HCT116 (cell line): ENCODE measurements at regions not wholly inside any gene's neighbourhood (a gene's known extent, or its start where the extent isn't known, plus 50 kb on each side); places are given as distances from the start of the nearest gene placed in this dataset.

Experiments used
- ATAC-seq: fragments of 200-7000 bp; cut with Tn5 transposase; 2 replicates; pipeline ENCODE4 v1.9.1; 2020; ENCODE audit warnings: mild to moderate bottlenecking, moderate library complexity
- BruUV-seq: library from RNA; stranded (reverse); fragments of 400-500 nt; replicated peaks from 2 replicates; lab custom pipeline; 2021; lab: Mats Ljungman, UMichigan
- CTCF ChIA-PET: fragments of 300-600 bp; sonication (Branson Sonifier 250); formaldehyde crosslinking; loops from one replicate; lab custom pipeline; 2021; ENCODE audit warnings: antibody characterized with exemption; lab: Charles Lee
- POLR2A ChIA-PET: fragments of 300-600, 350-600 bp; sonication (Branson Sonifier 250); formaldehyde crosslinking; loops from one replicate; lab custom pipeline; 2021; ENCODE audit warnings: antibody characterized with exemption; lab: Charles Lee
- RAD21 ChIA-PET, 2 experiments: fragments of 300-600 bp; sonication (Branson Sonifier 250); formaldehyde crosslinking; loops; one replicate each; lab custom pipeline; 2023; ENCODE audit warnings: low total read pairs in 2 of 2; ENCODE audit not compliant: uncharacterized antibody in 2 of 2, unreplicated experiment in 2 of 2, low non-redundant PET in 1 of 2; lab: Charles Lee
- DNase-seq: peaks from one replicate; pipeline ENCODE4 v3.0.0-alpha.2; 2010; ENCODE audit warnings: low read depth, low spot score
- H2AFZ ChIP-seq: fragments of 200-600 bp; shearing (Covaris generic), sonication (generic); 2 replicates; pipeline ENCODE4 v1.6.1; 2017; ENCODE audit warnings: low read depth, mixed run types, mixed read lengths, antibody characterized with exemption, low read length; ENCODE audit not compliant: poor library complexity, severe bottlenecking
- H3K27ac ChIP-seq: 2 replicates; pipeline ENCODE4 v1.5.1; 2012; ENCODE audit warnings: low read depth, low read length
- H3K27me3 ChIP-seq: fragments of 200-600 bp; sonication (generic); 2 replicates; pipeline ENCODE4 v1.6.1; 2016; ENCODE audit warnings: mixed run types, low read length, mixed read lengths; ENCODE audit not compliant: insufficient read depth
- H3K36me3 ChIP-seq, 2 experiments: fragments of 200-500 bp in 1 of 2; fragments of 200-600 bp in 1 of 2; sonication (Bioruptor generic) in 1 of 2; sonication (generic) in 1 of 2; 2 replicates each; pipeline versions ENCODE4 v1.5.1 to v1.6.1; 2014 to 2016; ENCODE audit warnings: low read length in 2 of 2, inconsistent platforms in 1 of 2, mixed read lengths in 1 of 2, mixed run types in 1 of 2; ENCODE audit not compliant: insufficient read depth in 2 of 2, control insufficient read depth in 1 of 2
- H3K4me1 ChIP-seq, 2 experiments: fragments of 200-600 bp in 1 of 2; sonication (generic) in 1 of 2; 2 replicates each; pipeline versions ENCODE4 v1.5.1 to v1.6.1; 2012 to 2017; ENCODE audit warnings: low read length in 2 of 2, inconsistent platforms in 1 of 2, mild to moderate bottlenecking in 1 of 2, mixed read lengths in 1 of 2, mixed run types in 1 of 2, moderate library complexity in 1 of 2; ENCODE audit not compliant: insufficient read depth in 2 of 2, control insufficient read depth in 1 of 2
- H3K4me2 ChIP-seq: fragments of 200-600 bp; sonication (generic); 2 replicates; pipeline ENCODE4 v1.6.1; 2017; ENCODE audit warnings: mixed run types, low read length, mixed read lengths
- H3K4me3 ChIP-seq, 2 experiments: fragments of 200-600 bp in 1 of 2; sonication (generic) in 1 of 2; replicated peaks in 1 of 2; 2 replicates each; pipeline ENCODE4 v1.5.1; 2011 to 2016; ENCODE audit warnings: low read length in 2 of 2, control low read depth in 1 of 2, low read depth in 1 of 2, mild to moderate bottlenecking in 1 of 2, mixed read lengths in 1 of 2, mixed run types in 1 of 2
- H3K79me2 ChIP-seq: fragments of 200-600 bp; sonication (generic); 2 replicates; pipeline ENCODE4 v1.6.1; 2017; ENCODE audit warnings: mild to moderate bottlenecking, mixed run types, low read length, moderate library complexity, mixed read lengths; ENCODE audit not compliant: insufficient read depth
- H3K9ac ChIP-seq: fragments of 200-600 bp; sonication (generic); 2 replicates; pipeline ENCODE4 v1.6.1; 2016; ENCODE audit warnings: low read length, mixed read lengths
- H3K9me2 ChIP-seq: fragments of 200-600 bp; sonication (generic), shearing (Covaris generic); 2 replicates; pipeline ENCODE4 v1.6.1; 2017; ENCODE audit warnings: mixed run types, mild to moderate bottlenecking, moderate library complexity; ENCODE audit not compliant: insufficient read depth
- H3K9me3 ChIP-seq, 2 experiments: fragments of 200-500 bp in 1 of 2; fragments of 200-600 bp in 1 of 2; sonication (Bioruptor generic) in 1 of 2; sonication (generic) in 1 of 2; 2 replicates each; pipeline ENCODE4 v1.6.1; 2014 to 2017; ENCODE audit warnings: low read length in 2 of 2, mixed read lengths in 2 of 2, inconsistent platforms in 1 of 2, low read depth in 1 of 2, mild to moderate bottlenecking in 1 of 2, mixed run types in 1 of 2, moderate library complexity in 1 of 2; ENCODE audit not compliant: control insufficient read depth in 1 of 2, insufficient read depth in 1 of 2
- H4K20me1 ChIP-seq: fragments of 200-600 bp; sonication (generic), shearing (Covaris generic); 2 replicates; pipeline ENCODE4 v1.6.1; 2017; ENCODE audit warnings: mixed run types, mild to moderate bottlenecking, moderate library complexity; ENCODE audit not compliant: insufficient read depth
- CEBPB ChIP-seq: IDR thresholded peaks from 2 replicates; pipeline ENCODE4 v1.6.1; 2012; ENCODE audit warnings: low read depth
- EZH2phosphoT487 ChIP-seq: fragments of 200-600 bp; IDR thresholded peaks from 2 replicates; pipeline ENCODE4 v1.6.1; 2018; ENCODE audit warnings: antibody characterized with exemption, borderline replicate concordance
- FOSL1 ChIP-seq: IDR thresholded peaks from 2 replicates; pipeline ENCODE4 v1.6.1; 2012; ENCODE audit warnings: low read depth
- JUND ChIP-seq: IDR thresholded peaks from 2 replicates; pipeline ENCODE4 v1.6.1; 2012
- RAD21 ChIP-seq: IDR thresholded peaks from 2 replicates; pipeline ENCODE4 v1.6.1; 2012; ENCODE audit warnings: low read depth, mild to moderate bottlenecking
- SIN3A ChIP-seq: IDR thresholded peaks from 2 replicates; pipeline ENCODE4 v1.6.1; 2012; ENCODE audit warnings: low read depth
- SRF ChIP-seq: IDR thresholded peaks from 2 replicates; pipeline ENCODE4 v1.6.1; 2012; ENCODE audit warnings: low read depth
- TCF7L2 ChIP-seq: IDR thresholded peaks from 2 replicates; pipeline ENCODE4 v1.7.0; 2011; ENCODE audit warnings: borderline replicate concordance, inconsistent platforms; ENCODE audit not compliant: insufficient read depth, insufficient read length; ENCODE audit errors: extremely low read depth
- YY1 ChIP-seq: IDR thresholded peaks from 2 replicates; pipeline ENCODE4 v1.6.1; 2011; ENCODE audit warnings: low read length, low read depth, moderate library complexity, mild to moderate bottlenecking; ENCODE audit not compliant: insufficient replicate concordance; ENCODE audit errors: extremely low read depth
- ZNF274 ChIP-seq: fragments of 200-500 bp; sonication (Bioruptor generic); IDR thresholded peaks from 2 replicates; pipeline ENCODE4 v1.6.1; 2014; ENCODE audit warnings: mild to moderate bottlenecking, low read depth, low read length, inconsistent platforms
- intact Hi-C: fragments of 100-400 bp; cut with micrococcal nuclease; formaldehyde crosslinking; loops from 2 replicates; pipeline ENCODE4 v1.10.0; 2022
- TF ChIP-seq, protein P1 (sequence below): IDR thresholded peaks from 2 replicates; pipeline ENCODE4 v1.6.1; 2012
- TF ChIP-seq, protein P2 (sequence below), 3 experiments: fragments of 200-600 bp in 1 of 3; sonication (generic) in 1 of 3; IDR thresholded peaks in 2 of 3; conservative IDR thresholded peaks in 1 of 3; 2 replicates each; pipeline ENCODE4 v1.5.1; 2012 to 2017; ENCODE audit warnings: low read depth in 2 of 3, low read length in 2 of 3, antibody characterized with exemption in 1 of 3, borderline replicate concordance in 1 of 3, control low read depth in 1 of 3, mild to moderate bottlenecking in 1 of 3, mixed read lengths in 1 of 3, mixed run types in 1 of 3, moderate library complexity in 1 of 3; ENCODE audit not compliant: insufficient read depth in 1 of 3
- TF ChIP-seq, protein P3 (sequence below): IDR thresholded peaks from 2 replicates; pipeline ENCODE4 v1.6.1; 2012

DNA sequence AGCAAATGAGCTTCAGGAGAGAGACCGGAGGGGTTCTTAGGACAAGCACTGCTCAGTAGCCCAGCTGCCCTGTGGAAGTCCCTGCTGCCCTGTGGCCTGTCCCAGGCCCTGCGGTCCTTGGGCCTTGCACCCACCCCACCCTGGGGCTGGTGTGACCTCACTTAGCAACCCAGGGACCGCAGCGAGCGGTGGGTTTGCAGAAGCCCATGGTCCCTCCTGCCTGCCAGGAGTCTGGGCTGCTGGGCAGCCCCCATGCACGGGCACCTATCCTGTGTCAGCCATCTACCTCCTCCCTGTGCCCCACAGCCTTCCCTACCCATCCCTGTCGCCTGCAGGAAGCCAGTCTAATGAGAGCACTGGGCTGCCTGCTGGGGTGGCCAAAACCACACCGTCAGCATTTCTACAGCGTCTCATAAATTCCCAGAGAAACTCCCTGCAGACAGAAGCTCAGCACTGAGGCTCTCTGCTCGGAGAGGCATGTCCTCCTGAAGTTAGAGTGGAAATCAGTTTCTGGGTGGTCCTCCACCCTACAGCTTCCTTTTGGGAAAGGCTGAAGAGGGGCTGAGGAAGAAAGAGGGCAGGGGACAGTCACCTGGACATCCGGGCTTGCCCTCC, 231.1 kb upstream of the HS6ST1 start:
- no peaks in the 10 kb centered on the region for H3K9me2 ChIP-seq
- H3K4me1 ChIP-seq: no peaks in the 10 kb centered on the region
- CTCF ChIA-PET: no interaction called here
- no peak overlapping the region for H3K9ac ChIP-seq
- H3K4me3 ChIP-seq: no peak overlapping the region
- H3K36me3 ChIP-seq: no peaks in the 10 kb centered on the region
- POLR2A ChIA-PET: no interaction called here
- no peak overlapping the region for H3K4me2 ChIP-seq
- H3K79me2 ChIP-seq: no peaks in the 10 kb centered on the region
- ATAC-seq (no peak), DNase-seq (no peak)
- no peaks in the 10 kb centered on the region for H3K9me3 ChIP-seq
- H2AFZ ChIP-seq: no peak overlapping the region
- no peak overlapping the region for H3K27ac ChIP-seq
- TF ChIP-seq SRF (no peak), RAD21 (no peak), JUND (no peak), EZH2phosphoT487 (no peak), TCF7L2 (no peak), YY1 (no peak), CEBPB (no peak), FOSL1 (no peak), ZNF274 (no peak), SIN3A (no peak)
- TF ChIP-seq, protein P1, sequence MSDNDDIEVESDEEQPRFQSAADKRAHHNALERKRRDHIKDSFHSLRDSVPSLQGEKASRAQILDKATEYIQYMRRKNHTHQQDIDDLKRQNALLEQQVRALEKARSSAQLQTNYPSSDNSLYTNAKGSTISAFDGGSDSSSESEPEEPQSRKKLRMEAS: no peak
- TF ChIP-seq, protein P2, sequence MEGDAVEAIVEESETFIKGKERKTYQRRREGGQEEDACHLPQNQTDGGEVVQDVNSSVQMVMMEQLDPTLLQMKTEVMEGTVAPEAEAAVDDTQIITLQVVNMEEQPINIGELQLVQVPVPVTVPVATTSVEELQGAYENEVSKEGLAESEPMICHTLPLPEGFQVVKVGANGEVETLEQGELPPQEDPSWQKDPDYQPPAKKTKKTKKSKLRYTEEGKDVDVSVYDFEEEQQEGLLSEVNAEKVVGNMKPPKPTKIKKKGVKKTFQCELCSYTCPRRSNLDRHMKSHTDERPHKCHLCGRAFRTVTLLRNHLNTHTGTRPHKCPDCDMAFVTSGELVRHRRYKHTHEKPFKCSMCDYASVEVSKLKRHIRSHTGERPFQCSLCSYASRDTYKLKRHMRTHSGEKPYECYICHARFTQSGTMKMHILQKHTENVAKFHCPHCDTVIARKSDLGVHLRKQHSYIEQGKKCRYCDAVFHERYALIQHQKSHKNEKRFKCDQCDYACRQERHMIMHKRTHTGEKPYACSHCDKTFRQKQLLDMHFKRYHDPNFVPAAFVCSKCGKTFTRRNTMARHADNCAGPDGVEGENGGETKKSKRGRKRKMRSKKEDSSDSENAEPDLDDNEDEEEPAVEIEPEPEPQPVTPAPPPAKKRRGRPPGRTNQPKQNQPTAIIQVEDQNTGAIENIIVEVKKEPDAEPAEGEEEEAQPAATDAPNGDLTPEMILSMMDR (IDR thresholded peaks at IDR 0.05 in 2 of 3, conservative IDR thresholded peaks at IDR 0.05 in 1 of 3; ENCODE audit: borderline replicate concordance in 1 of 3, insufficient read depth in 1 of 3, low read depth in 2 of 3, low read length in 2 of 3): no peak
- TF ChIP-seq, protein P3, sequence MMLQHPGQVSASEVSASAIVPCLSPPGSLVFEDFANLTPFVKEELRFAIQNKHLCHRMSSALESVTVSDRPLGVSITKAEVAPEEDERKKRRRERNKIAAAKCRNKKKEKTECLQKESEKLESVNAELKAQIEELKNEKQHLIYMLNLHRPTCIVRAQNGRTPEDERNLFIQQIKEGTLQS: no peak
- BruUV-seq: no TSS peak
- H3K27me3 ChIP-seq: no peaks in the 10 kb centered on the region
- intact Hi-C loops: no loop called here
- RAD21 ChIA-PET: no interaction called here
- H4K20me1 ChIP-seq: no peaks in the 10 kb centered on the region
